Parathyroid adenoma (tissue), 2 donors: ENCODE measurements at regions not wholly inside any gene's neighbourhood (a gene's known extent, or its start where the extent isn't known, plus 50 kb on each side); places are given as distances from the start of the nearest gene placed in this dataset.

ENCODE experiments used
- H2AFZ ChIP-seq: fragments of 300-600 bp; sonication (generic); one replicate; pipeline ENCODE4 v1.7.0; 2017; ENCODE audit warnings: antibody characterized with exemption, mild to moderate bottlenecking
- H3K27ac ChIP-seq: fragments of 300-600 bp; sonication (generic); one replicate; pipeline ENCODE4 v1.7.0; 2017
- H3K27me3 ChIP-seq: fragments of 300-600 bp; sonication (generic); one replicate; pipeline ENCODE4 v1.7.0; 2017; ENCODE audit warnings: low read length; ENCODE audit not compliant: control insufficient read depth, insufficient read depth
- H3K36me3 ChIP-seq: fragments of 300-600 bp; sonication (generic); one replicate; pipeline ENCODE4 v1.7.0; 2017; ENCODE audit warnings: low read length; ENCODE audit not compliant: control insufficient read depth, insufficient read depth
- H3K4me1 ChIP-seq: fragments of 300-600 bp; sonication (generic); one replicate; pipeline ENCODE4 v1.7.0; 2017; ENCODE audit warnings: control low read depth
- H3K4me2 ChIP-seq: fragments of 300-600 bp; sonication (generic); one replicate; pipeline ENCODE4 v1.7.0; 2017; ENCODE audit warnings: low read length
- H3K4me3 ChIP-seq: fragments of 300-600 bp; sonication (generic); one replicate; pipeline ENCODE4 v1.7.0; 2017; ENCODE audit warnings: low read depth, low read length
- H3K79me2 ChIP-seq: fragments of 300-600 bp; sonication (generic); one replicate; pipeline ENCODE4 v1.7.0; 2017; ENCODE audit warnings: control low read depth
- H3K9ac ChIP-seq: fragments of 300-600 bp; sonication (generic); one replicate; pipeline ENCODE4 v1.7.0; 2017; ENCODE audit warnings: mild to moderate bottlenecking
- H3K9me3 ChIP-seq: fragments of 300-600 bp; sonication (generic); one replicate; pipeline ENCODE4 v1.7.0; 2017; ENCODE audit warnings: low read length; ENCODE audit not compliant: control insufficient read depth
- CTCF ChIP-seq: fragments of 300-600 bp; sonication (generic); IDR thresholded peaks from one replicate; pipeline ENCODE4 v1.7.0; 2017; ENCODE audit warnings: antibody characterized with exemption, mild to moderate bottlenecking
- donor health status: primary hyperparathyroidism.

- no peaks in the 10 kb centered on the region for H3K27me3 ChIP-seq
- no peaks in the 10 kb centered on the region for H3K4me1 ChIP-seq
- no peak overlapping the region for H3K27ac ChIP-seq
- no peak for TF ChIP-seq CTCF
- H3K79me2 ChIP-seq, result no peaks in the 10 kb centered on the region
- no peaks in the 10 kb centered on the region for H3K9me3 ChIP-seq
- no peak overlapping the region for H3K9ac ChIP-seq
- no peak overlapping the region for H3K4me2 ChIP-seq
- H2AFZ ChIP-seq, result no peak overlapping the region
- no peak overlapping the region for H3K4me3 ChIP-seq
- no peaks in the 10 kb centered on the region for H3K36me3 ChIP-seq
Observed at GRCh38 chr7:35448486-35448885, 194.6 kb upstream of the TBX20 start.

- no peaks in the 10 kb centered on the region for H3K79me2 ChIP-seq
- H3K4me3 ChIP-seq, result no peak overlapping the region
- H3K4me2 ChIP-seq, result no peak overlapping the region
- no peak overlapping the region for H3K9ac ChIP-seq
- H3K27me3 ChIP-seq, result no peaks in the 10 kb centered on the region
- no peak overlapping the region for H2AFZ ChIP-seq
- no peak for TF ChIP-seq CTCF
- no peaks in the 10 kb centered on the region for H3K9me3 ChIP-seq
- no peaks in the 10 kb centered on the region for H3K4me1 ChIP-seq
- H3K27ac ChIP-seq, result no peak overlapping the region
- no peaks in the 10 kb centered on the region for H3K36me3 ChIP-seq
Observed at GRCh38 chr7:35446091-35446490, 192.2 kb upstream of the TBX20 start.

GRCh38 chr7:35437619-35438275, 183.8 kb upstream of the TBX20 start:
- no peak overlapping the region for H2AFZ ChIP-seq
- no peak overlapping the region for H3K9ac ChIP-seq
- no peaks in the 10 kb centered on the region for H3K36me3 ChIP-seq
- H3K4me3 ChIP-seq, result no peak overlapping the region
- H3K4me1 ChIP-seq, result no peaks in the 10 kb centered on the region
- H3K9me3 ChIP-seq, result no peaks in the 10 kb centered on the region
- no peaks in the 10 kb centered on the region for H3K27me3 ChIP-seq
- H3K27ac ChIP-seq, result no peak overlapping the region
- no peak for TF ChIP-seq CTCF
- H3K4me2 ChIP-seq, result no peak overlapping the region
- no peaks in the 10 kb centered on the region for H3K79me2 ChIP-seq

GRCh38 chr7:35436452-35436851, 182.6 kb upstream of the TBX20 start:
- no peak overlapping the region for H3K4me2 ChIP-seq
- no peak overlapping the region for H3K27ac ChIP-seq
- H3K79me2 ChIP-seq, result no peaks in the 10 kb centered on the region
- no peak overlapping the region for H3K9ac ChIP-seq
- H3K4me3 ChIP-seq, result no peak overlapping the region
- no peaks in the 10 kb centered on the region for H3K27me3 ChIP-seq
- H3K9me3 ChIP-seq, result no peaks in the 10 kb centered on the region
- H3K36me3 ChIP-seq, result no peaks in the 10 kb centered on the region
- H2AFZ ChIP-seq, result no peak overlapping the region
- H3K4me1 ChIP-seq, result no peaks in the 10 kb centered on the region
- TF ChIP-seq CTCF, result no peak

- TF ChIP-seq CTCF, result no peak
- Histone ChIP-seq H3K27me3 (no peaks in the 10 kb centered on the region), H3K27ac (no peak overlapping the region), H3K4me1 (no peaks in the 10 kb centered on the region), H2AFZ (no peak overlapping the region), H3K36me3 (no peaks in the 10 kb centered on the region), H3K9ac (no peak overlapping the region), H3K4me3 (no peak overlapping the region), H3K79me2 (no peaks in the 10 kb centered on the region), H3K4me2 (no peak overlapping the region), H3K9me3 (no peaks in the 10 kb centered on the region)
Observed at GRCh38 chr7:35430547-35431153, 176.8 kb upstream of the TBX20 start.
